ENCODE measurements at regions not wholly inside any gene's neighbourhood (a gene's known extent, or its start where the extent isn't known, plus 50 kb on each side); places are given as distances from the start of the nearest gene placed in this dataset.
"Not testable (repeated sequence)": the region's sequence is repeated elsewhere in the genome, so short reads cannot be mapped to it uniquely, and the experiment has no call there.

DNA sequence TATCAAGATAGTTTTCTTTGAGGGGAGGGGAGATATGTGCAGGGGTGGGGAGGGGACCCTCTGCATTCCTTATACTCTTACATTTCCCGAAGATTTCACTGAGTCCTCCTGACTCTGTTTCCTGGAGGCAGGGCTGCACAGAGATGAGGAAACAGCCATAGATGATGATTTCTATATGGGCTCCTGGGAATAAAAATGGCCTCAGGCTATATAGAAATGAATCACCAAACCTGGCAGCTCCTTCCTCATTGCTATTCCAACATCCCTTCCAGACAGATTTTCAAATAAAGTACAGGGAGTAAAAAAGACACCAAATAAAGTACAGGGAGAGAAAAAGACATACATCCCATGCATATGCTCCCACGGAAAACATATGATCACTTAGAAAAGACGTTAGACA is 474.8 kb upstream of the RAB6C start:
- Histone ChIP-seq H3K36me3 (replicated peaks; ENCODE audit: insufficient read depth, low read length) (no peaks in the 10 kb centered on the region), H3K4me1 (ENCODE audit: low read length) (no peaks in the 10 kb centered on the region), H3K9me3 (replicated peaks; ENCODE audit: insufficient read depth, low read length) (no peaks in the 10 kb centered on the region), H2AFZ (ENCODE audit: low read length) (no peak overlapping the region), H3K27me3 (replicated peaks; ENCODE audit: insufficient read depth, low read length) (no peaks in the 10 kb centered on the region), H3K9ac (ENCODE audit: low read length) (no peak overlapping the region), H4K20me1 (ENCODE audit: insufficient read depth, low read length) (no peaks in the 10 kb centered on the region), H3K4me3 (ENCODE audit: low read length) (no peak overlapping the region), H3F3A (ENCODE audit: insufficient read depth, low read length) (no peaks in the 10 kb centered on the region), H3K4me2 (ENCODE audit: low read depth, low read length) (no peak overlapping the region), H3K9me2 (replicated peaks; ENCODE audit: insufficient read depth, low read length) (no peaks in the 10 kb centered on the region), H3K79me2 (ENCODE audit: low read length) (no peaks in the 10 kb centered on the region), H3K27ac (ENCODE audit: low read length) (no peak overlapping the region)
- no peak for DNase-seq
- no peak for TF ChIP-seq EZH2phosphoT487 (IDR thresholded peaks at IDR 0.05; ENCODE audit: low read length)
- TF ChIP-seq CTCF (IDR thresholded peaks at IDR 0.05; ENCODE audit: low read length): no peak
- no peak for TF ChIP-seq EZH2 (optimal IDR thresholded peaks at IDR 0.05; ENCODE audit: low read depth, low read length)

DNA sequence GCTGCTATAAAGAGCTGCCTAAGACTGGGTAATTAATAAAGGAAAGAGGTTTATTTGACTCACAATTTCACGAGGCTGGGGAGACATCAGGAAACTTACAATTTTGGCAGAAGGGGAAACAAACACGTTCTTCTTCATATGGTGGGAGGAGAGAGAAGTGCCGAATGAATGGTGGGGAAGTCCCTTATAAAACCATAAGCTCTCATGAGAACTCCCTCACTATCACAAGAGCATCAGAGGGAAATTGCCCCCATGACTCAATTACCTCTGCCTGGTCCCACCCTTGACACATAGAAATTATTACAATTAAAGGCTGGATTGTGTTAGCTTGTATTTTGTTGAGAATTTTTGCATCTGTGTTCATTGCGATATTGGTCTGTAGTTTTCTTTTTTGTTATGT is 460.5 kb upstream of the RAB6C start:
- Histone ChIP-seq H3F3A (ENCODE audit: insufficient read depth, low read length) (no peaks in the 10 kb centered on the region), H2AFZ (ENCODE audit: low read length) (no peak overlapping the region), H3K4me2 (ENCODE audit: low read depth, low read length) (no peak overlapping the region), H3K27ac (ENCODE audit: low read length) (no peak overlapping the region), H3K79me2 (ENCODE audit: low read length) (no peaks in the 10 kb centered on the region), H4K20me1 (ENCODE audit: insufficient read depth, low read length) (no peaks in the 10 kb centered on the region), H3K9me3 (replicated peaks; ENCODE audit: insufficient read depth, low read length) (no peaks in the 10 kb centered on the region), H3K27me3 (replicated peaks; ENCODE audit: insufficient read depth, low read length) (no peaks in the 10 kb centered on the region), H3K9ac (ENCODE audit: low read length) (no peak overlapping the region), H3K9me2 (replicated peaks; ENCODE audit: insufficient read depth, low read length) (no peaks in the 10 kb centered on the region), H3K36me3 (replicated peaks; ENCODE audit: insufficient read depth, low read length) (no peaks in the 10 kb centered on the region), H3K4me3 (ENCODE audit: low read length) (no peak overlapping the region), H3K4me1 (ENCODE audit: low read length) (no peaks in the 10 kb centered on the region)
- TF ChIP-seq EZH2phosphoT487 (IDR thresholded peaks at IDR 0.05; ENCODE audit: low read length) (no peak), EZH2 (optimal IDR thresholded peaks at IDR 0.05; ENCODE audit: low read depth, low read length) (no peak), CTCF (IDR thresholded peaks at IDR 0.05; ENCODE audit: low read length) (no peak)
- DNase-seq: no peak

- H3K9ac ChIP-seq (ENCODE audit: low read length); H3K27ac ChIP-seq (ENCODE audit: low read length); H3K4me1 ChIP-seq (ENCODE audit: low read length); H3K4me3 ChIP-seq (ENCODE audit: low read length); H3F3A ChIP-seq (ENCODE audit: insufficient read depth, low read length); H3K79me2 ChIP-seq (ENCODE audit: low read length); H4K20me1 ChIP-seq (ENCODE audit: insufficient read depth, low read length); H3K36me3 ChIP-seq (replicated peaks; ENCODE audit: insufficient read depth, low read length); H2AFZ ChIP-seq (ENCODE audit: low read length); H3K27me3 ChIP-seq (replicated peaks; ENCODE audit: insufficient read depth, low read length); H3K9me3 ChIP-seq (replicated peaks; ENCODE audit: insufficient read depth, low read length); H3K4me2 ChIP-seq (ENCODE audit: low read depth, low read length); H3K9me2 ChIP-seq (replicated peaks; ENCODE audit: insufficient read depth, low read length); DNase-seq: not testable (repeated sequence)
Observed at GRCh38 chr2:129532158-129532557, 447.3 kb upstream of the RAB6C start.

DNA sequence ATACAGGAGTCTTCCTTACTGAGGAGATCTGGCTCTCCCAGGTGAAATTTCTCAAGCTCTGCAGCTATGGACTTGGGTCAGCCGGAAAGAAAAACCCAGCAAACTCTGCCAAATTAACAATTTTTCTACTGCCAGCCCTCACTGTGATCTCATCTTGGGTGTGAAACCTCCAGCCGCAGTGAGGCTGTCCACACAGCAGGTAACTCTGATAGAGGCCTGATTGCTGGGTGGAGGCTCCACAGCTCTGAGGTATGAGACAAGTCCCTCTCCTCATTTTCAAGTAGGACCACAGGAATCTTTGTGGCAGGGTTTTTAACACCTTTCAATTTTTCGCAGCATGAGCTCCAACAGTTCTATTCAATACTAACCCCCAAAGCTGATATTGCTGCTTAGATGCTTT is 430.6 kb upstream of the RAB6C start:
- Histone ChIP-seq H4K20me1 (ENCODE audit: insufficient read depth, low read length) (no peaks in the 10 kb centered on the region), H3F3A (ENCODE audit: insufficient read depth, low read length) (no peaks in the 10 kb centered on the region), H3K27me3 (replicated peaks; ENCODE audit: insufficient read depth, low read length) (no peaks in the 10 kb centered on the region), H3K4me3 (ENCODE audit: low read length) (no peak overlapping the region), H3K9me3 (replicated peaks; ENCODE audit: insufficient read depth, low read length) (no peaks in the 10 kb centered on the region), H3K4me1 (ENCODE audit: low read length) (no peaks in the 10 kb centered on the region), H3K36me3 (replicated peaks; ENCODE audit: insufficient read depth, low read length) (no peaks in the 10 kb centered on the region), H3K9ac (ENCODE audit: low read length) (no peak overlapping the region), H3K79me2 (ENCODE audit: low read length) (no peaks in the 10 kb centered on the region), H2AFZ (ENCODE audit: low read length) (no peak overlapping the region), H3K9me2 (replicated peaks; ENCODE audit: insufficient read depth, low read length) (no peaks in the 10 kb centered on the region), H3K4me2 (ENCODE audit: low read depth, low read length) (no peak overlapping the region), H3K27ac (ENCODE audit: low read length) (no peak overlapping the region)
- no peak for DNase-seq
- TF ChIP-seq EZH2phosphoT487 (IDR thresholded peaks at IDR 0.05; ENCODE audit: low read length): no peak
- TF ChIP-seq EZH2 (optimal IDR thresholded peaks at IDR 0.05; ENCODE audit: low read depth, low read length): no peak
- TF ChIP-seq CTCF (IDR thresholded peaks at IDR 0.05; ENCODE audit: low read length): no peak
